ENCODE measurements at regions not wholly inside any gene's neighbourhood (a gene's known extent, or its start where the extent isn't known, plus 50 kb on each side); places are given as distances from the start of the nearest gene placed in this dataset.

- TF ChIP-seq CTCF (IDR thresholded peaks at IDR 0.05), result no peak
- Mint-ChIP-seq H3K4me1 (ENCODE audit: low read depth) (no peaks in the 10 kb centered on the region), H3K4me3 (no peak overlapping the region), H3K27me3 (ENCODE audit: insufficient read depth) (no peaks in the 10 kb centered on the region), H3K9me3 (peaks cover 42% of the 10 kb centered on the region), H3K36me3 (ENCODE audit: low read depth) (no peaks in the 10 kb centered on the region; the same call in 1 of the 2 replicates), H3K27ac (no peak overlapping the region)
- DNase-seq, result no peak
Observed at GRCh38 chr9:74404620-74405019, 92.5 kb upstream of the RORB start.

GRCh38 chr9:74407166-74407565 is 90.0 kb upstream of the RORB start:
- no peaks in the 10 kb centered on the region for H3K27me3 Mint-ChIP-seq (ENCODE audit: insufficient read depth)
- TF ChIP-seq CTCF (IDR thresholded peaks at IDR 0.05), result no peak
- H3K9me3 Mint-ChIP-seq, result peaks cover 48% of the 10 kb centered on the region
- no peak for DNase-seq
- H3K27ac Mint-ChIP-seq, result no peak overlapping the region
- no peaks in the 10 kb centered on the region for H3K4me1 Mint-ChIP-seq (ENCODE audit: low read depth)
- H3K36me3 Mint-ChIP-seq (ENCODE audit: low read depth), result no peaks in the 10 kb centered on the region; the same call in 1 of the 2 replicates
- no peak overlapping the region for H3K4me3 Mint-ChIP-seq

GRCh38 chr9:74412236-74412979 is 84.7 kb upstream of the RORB start:
- no peak for DNase-seq
- H3K4me3 Mint-ChIP-seq, result no peak overlapping the region
- peaks cover 39% of the 10 kb centered on the region for H3K9me3 Mint-ChIP-seq
- H3K36me3 Mint-ChIP-seq (ENCODE audit: low read depth), result no peaks in the 10 kb centered on the region; the same call in 1 of the 2 replicates
- no peaks in the 10 kb centered on the region; the same call in 1 of the 2 replicates for H3K27me3 Mint-ChIP-seq (ENCODE audit: insufficient read depth)
- no peak for TF ChIP-seq CTCF (IDR thresholded peaks at IDR 0.05)
- H3K4me1 Mint-ChIP-seq (ENCODE audit: low read depth), result no peaks in the 10 kb centered on the region
- no peak overlapping the region for H3K27ac Mint-ChIP-seq

GRCh38 chr9:74413876-74414275 is 83.3 kb upstream of the RORB start:
- no peaks in the 10 kb centered on the region for H3K4me1 Mint-ChIP-seq (ENCODE audit: low read depth)
- H3K27ac Mint-ChIP-seq, result no peak overlapping the region
- no peak for DNase-seq
- no peaks in the 10 kb centered on the region; the same call in 1 of the 2 replicates for H3K27me3 Mint-ChIP-seq (ENCODE audit: insufficient read depth)
- no peak overlapping the region for H3K4me3 Mint-ChIP-seq
- H3K36me3 Mint-ChIP-seq (ENCODE audit: low read depth), result no peaks in the 10 kb centered on the region; the same call in 1 of the 2 replicates
- peaks cover 37% of the 10 kb centered on the region for H3K9me3 Mint-ChIP-seq
- TF ChIP-seq CTCF (IDR thresholded peaks at IDR 0.05), result no peak

- Mint-ChIP-seq H3K4me3 (no peak overlapping the region), H3K27me3 (ENCODE audit: insufficient read depth) (no peaks in the 10 kb centered on the region; the same call in 1 of the 2 replicates), H3K36me3 (ENCODE audit: low read depth) (no peaks in the 10 kb centered on the region; the same call in 1 of the 2 replicates), H3K27ac (no peak overlapping the region), H3K9me3 (peaks cover 36% of the 10 kb centered on the region), H3K4me1 (ENCODE audit: low read depth) (no peaks in the 10 kb centered on the region)
- no peak for TF ChIP-seq CTCF (IDR thresholded peaks at IDR 0.05)
- no peak for DNase-seq
Observed at GRCh38 chr9:74414325-74414724, 82.8 kb upstream of the RORB start.
